Kidney glomerular epithelial cell (primary cell): ENCODE measurements at regions not wholly inside any gene's neighbourhood (a gene's known extent, or its start where the extent isn't known, plus 50 kb on each side); places are given as distances from the start of the nearest gene placed in this dataset.
"Not testable (repeated sequence)": the region's sequence is repeated elsewhere in the genome, so short reads cannot be mapped to it uniquely, and the experiment has no call there.

ENCODE experiments used
- DNase-seq: peaks from one replicate; lab custom pipeline; 2025; lab: John Stamatoyannopoulos, UW

DNA sequence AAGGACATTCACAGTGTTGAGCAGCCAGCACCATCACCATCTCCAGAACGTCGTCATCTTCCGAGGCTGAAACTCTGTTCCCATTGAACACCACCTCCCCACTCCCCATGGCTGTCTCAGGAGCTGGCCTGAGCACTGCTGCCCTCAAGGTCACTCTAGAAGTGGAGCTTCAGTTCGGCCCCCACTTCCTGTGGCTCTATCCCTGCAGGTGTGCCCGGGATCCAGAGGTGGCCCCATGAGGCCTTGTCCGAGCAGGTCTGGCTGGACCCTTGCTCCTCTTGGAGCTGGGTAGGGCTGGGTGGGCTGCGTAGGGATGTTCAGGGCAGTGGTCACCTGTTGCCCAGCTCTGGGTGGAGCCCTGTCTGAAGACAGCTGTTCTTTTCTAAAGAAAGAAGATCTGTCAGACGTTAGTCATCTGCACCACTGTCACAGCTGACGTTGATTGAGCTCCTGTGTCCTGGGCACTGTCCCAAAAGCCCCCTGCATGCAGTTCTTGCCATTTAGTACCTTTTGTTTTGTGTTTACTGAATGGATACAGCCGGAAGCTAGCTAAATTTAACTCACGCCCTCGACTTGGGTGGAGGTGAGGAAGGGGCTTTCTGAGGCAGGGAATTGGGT is 75.5 kb upstream of the CLDN5 start:
- no peak for DNase-seq

DNA sequence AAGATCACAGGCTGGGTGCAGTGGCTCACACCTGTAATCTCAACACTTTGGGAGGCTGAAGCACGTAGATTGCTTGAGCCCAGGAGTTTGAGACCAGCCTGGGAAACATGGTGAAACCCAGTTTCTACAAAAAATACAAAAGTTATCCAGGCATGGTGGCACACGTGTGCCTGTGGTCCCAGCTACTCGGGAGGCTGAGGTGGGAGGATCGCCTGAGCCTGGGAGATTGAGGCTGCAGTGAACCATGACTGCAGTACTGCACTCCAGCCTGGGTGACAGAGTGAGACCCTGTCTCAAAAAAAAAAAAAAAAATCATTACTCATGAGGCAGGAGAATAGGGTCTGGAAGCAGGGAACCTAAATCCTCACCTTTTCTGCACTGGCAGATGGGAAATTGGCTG is 79.1 kb upstream of the CLDN5 start:
- not testable (repeated sequence) for DNase-seq

DNA sequence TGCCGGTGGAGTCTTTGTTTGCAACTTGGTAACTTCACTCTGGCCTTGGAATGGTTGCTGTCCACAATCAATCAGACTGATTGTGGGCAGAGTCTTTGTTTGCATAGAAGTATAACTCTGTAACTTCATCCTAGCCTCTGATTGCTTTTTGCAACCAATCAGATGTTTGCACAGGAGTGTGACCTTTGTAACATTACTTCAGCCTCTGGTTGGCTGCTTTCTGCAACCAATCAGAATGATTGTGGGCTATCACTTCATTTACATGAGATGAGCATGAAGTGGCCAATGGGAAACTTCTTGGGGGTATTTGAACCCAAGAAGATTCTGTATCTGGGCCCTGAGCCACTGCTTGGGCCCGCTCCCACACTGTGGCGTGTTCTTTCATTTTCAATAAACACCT is 79.6 kb upstream of the CLDN5 start:
- DNase-seq: no peak

DNA sequence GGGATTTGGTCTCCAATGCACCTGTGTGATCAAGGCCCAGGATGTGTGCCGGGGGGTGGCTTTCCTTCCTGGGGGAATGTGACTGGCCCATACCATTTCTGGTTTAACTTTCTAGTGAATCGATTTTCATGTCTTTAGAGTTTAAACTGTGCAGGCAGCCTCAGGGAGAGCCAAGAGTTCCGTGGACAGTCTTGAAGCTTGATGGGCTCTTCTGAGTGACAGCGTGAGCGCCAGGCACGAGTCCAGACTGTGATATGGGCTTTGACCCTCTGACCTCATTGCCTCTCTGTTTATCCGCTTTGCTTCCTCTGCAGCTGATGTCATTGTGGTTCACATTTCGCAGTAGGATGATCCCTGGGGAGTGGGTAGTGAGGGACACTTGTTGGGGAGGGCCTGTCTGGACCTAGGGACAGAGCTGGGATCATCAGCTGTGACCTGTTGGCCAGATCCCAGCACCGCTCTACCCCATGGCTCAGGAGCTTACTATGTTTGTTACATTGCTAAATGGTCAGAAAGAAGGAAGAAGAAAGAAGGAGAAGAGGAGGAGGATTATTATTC is 80.6 kb upstream of the CLDN5 start:
- DNase-seq: no peak

DNA sequence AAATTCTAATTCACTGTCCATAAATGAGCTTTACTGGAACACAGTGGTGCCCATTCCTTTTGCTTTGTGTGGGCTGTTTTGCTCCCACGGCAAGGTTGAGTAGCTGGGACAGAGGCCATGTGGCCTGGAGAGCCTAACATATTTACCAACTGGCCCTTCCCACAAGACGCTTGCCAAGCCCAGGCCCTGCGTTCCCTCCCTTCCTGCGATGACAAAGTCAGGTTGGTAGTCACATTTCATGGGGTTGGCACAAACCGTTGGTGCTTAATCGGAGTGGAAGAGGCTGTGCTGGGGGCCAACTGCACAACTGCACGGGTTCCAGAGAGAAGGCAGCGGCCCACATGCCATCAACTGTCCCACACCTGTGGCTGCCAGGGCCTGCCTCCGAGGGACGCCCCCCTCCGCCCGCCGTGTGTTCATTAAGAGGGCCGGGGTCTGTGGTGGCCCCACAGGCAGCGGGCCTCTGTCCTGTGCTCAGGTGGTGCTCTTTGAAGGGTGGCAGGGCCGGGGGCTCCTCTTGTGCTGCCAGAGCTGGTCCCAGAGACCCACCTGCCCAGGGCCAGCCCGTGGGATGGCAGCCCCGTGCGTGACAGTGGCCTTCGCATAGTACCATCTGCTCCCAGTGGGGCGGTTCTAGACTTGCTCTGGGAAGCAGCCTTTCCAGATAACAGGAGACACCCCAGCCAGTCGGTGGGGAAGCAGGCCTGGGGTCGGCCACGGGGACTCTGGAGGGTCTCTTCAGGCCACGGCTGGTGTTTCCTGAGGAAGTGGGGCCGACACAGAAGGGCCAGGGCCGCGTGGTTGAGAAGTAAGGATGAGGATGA is 81.5 kb upstream of the CLDN5 start:
- no peak for DNase-seq

DNA sequence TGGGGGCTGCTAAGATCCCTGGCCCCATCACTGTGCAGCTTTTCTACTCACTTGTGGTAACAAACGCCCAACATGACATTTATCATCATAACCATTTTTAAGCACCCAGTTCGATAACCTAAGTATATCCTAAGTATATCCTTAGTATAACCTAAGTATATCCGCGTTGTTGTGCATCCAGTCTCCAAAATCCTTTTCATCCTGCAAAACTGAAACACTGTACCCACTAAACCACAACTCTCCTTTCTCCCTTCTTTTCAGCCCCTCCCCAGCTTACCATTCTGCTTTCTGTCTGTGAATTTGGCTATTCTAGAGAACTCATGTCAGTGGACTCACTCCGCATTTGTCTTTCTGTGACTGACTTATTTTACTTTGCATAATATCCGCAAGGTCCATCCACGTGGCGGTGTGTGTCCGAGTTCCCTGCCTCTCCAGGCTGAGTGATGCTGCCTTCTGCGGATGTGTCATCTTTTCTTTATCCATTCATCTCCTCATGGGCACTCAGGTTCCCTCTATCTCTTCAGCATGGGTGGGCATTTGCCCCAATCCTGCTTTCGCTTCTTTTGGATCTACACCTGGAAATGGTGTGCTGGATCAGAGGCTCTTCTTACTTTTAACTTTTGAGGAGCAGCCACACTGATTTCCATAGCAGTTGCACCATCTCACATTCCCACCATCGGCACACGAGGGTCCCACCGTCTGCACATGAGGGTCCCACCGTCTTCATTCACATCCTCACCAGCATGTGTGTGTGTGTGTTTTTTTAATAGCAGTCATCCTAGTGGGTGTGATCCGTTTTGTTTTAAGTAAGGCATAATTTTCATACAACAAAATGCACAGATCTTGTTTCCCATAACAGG is 82.4 kb upstream of the CLDN5 start:
- no peak for DNase-seq

DNA sequence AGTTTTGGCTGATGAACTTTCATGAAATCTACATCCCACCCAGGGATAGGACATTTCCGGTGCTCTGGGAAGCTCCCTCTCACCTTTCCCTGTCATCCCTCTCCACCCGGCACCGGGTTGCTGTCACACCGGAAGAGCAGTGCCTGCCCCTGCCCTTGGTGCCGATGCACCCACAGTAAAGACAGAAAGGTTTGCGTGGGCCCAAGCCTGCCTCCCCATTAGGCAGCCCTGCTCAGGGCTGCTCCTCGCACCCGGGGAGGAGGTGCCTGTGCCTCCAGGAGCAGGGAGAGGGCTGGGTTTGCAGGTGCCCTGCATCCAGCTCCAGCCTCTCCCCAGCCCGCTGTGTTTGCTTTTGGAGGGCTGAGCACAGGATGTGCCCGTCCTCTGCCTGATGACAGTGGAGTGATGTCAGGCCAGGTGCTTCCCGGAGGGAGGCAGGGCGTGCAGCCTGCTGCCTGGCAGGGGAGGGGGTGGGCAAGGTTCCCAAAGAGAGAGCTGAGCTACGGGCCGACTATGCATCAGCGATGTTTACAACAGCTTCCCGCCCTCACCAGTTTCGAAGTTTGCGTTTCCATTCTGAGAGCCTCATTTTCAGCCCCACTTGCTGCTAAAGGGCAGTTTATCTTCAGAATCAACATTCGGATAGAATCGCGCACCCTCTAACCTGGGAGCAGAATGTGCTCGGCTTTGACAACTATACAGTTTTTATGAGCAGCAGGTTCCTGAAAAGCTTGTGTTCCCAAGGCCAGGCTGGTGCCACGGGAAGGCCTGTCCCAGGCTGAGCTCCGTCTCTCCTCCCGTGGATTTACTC is 83.2 kb upstream of the CLDN5 start:
- DNase-seq: no peak

DNA sequence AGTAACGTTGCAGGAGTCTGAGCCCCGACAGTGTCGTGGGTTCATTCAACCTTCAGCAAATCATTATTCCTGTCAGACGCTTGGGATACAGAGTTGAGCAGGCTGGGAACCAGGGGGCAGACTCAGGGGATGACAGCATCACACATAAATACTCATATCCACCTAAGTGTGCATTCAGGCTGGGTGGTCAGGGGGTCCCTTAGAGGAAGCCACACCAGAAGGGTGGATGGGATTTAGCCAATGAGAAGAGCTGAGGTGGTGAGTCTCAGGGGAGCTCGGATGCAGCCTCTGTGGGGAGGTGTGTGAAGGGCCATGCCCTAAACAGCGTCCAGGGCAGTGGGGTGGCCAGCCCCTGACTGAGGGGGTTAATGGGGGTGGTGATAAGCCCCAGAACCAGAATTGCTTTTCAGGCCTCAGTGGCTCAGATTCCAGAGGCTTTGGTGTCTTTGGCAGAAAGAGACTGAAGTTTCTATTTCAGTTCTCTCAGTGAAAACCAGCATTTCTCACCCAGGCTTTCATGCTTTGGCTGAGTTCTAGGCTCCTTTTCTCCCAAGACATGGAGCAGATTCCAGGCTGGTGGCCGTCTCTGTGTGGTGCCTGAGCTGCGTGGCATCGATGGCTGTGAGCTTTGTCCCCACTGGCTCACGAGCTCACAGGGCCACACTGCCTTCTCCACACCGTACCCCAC is 83.9 kb upstream of the CLDN5 start:
- no peak for DNase-seq

DNA sequence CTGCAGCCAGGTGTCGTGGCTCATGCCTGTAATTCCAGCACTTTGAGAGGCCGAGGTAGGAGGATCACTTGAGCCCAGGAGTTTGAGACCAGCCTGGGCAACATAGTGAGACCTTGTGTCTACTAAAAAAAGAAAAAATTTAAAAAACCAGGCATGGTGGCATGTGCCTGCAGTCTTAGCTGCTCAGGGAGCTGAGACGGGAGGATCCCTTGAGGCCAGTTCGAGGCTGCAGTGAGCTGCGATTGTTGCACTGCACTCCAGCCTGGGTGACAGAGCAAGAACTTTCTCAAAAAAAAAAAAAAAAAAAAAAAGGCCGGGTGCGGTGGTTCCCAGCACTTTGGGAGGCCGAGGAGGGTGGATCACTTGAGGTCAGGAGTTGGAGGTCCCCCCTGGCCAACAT is 85.5 kb upstream of the CLDN5 start:
- not testable (repeated sequence) for DNase-seq

DNA sequence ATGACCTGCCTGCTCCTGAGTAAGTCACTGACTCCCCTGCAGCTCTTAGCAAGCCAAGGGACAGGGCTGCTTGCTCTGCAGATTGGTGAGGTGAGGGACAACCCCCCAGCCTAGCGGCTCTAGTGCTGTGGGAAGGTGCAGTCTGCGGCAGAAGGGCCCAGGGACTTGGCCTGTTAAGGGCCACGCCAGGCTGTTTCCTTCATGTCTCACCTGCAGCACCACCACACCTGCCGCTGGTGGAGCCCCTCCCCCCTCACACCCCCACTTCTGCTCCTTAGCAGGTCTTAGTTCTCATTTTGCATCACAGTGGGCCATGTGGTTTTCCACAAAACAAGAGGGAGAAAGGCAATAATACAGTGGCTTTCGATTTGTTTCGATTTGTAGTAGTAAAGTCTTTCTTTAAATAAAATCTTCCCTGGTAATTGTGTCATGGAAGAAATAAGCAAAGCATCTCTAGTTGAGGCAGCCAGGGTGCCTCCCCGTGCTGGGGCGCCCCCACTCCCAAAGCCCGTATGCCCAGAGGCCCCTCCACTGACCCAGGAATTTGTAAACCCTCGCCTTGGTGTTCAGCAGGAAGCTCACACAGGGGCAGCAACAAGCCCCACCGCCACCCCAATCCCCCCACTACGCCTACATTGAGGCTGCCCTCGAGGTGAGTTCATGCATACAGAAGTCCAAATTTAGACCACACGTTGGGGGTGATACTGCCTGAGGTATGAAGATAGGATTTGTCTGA is 86.5 kb upstream of the CLDN5 start:
- DNase-seq: no peak

DNA sequence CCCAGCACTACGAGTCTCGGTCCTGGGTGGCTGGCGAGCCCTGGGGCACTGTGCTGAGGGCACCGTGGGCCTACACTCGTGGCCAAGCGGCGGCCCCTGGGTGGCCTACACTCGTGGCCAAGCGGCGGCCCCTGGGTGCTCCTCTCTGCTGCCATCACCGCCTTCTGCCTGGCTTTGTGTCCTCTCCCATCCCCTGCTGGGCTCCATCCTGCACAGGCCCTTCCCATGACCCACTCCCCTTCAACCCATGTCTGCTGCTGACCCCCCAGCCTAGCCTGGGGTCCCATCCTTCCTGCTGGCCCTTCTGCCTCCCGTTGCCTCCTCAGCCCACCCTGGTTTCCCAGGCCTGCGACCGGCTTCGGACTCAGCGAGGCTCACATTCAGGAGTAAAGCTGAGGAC is 87.4 kb upstream of the CLDN5 start:
- DNase-seq: no peak

DNA sequence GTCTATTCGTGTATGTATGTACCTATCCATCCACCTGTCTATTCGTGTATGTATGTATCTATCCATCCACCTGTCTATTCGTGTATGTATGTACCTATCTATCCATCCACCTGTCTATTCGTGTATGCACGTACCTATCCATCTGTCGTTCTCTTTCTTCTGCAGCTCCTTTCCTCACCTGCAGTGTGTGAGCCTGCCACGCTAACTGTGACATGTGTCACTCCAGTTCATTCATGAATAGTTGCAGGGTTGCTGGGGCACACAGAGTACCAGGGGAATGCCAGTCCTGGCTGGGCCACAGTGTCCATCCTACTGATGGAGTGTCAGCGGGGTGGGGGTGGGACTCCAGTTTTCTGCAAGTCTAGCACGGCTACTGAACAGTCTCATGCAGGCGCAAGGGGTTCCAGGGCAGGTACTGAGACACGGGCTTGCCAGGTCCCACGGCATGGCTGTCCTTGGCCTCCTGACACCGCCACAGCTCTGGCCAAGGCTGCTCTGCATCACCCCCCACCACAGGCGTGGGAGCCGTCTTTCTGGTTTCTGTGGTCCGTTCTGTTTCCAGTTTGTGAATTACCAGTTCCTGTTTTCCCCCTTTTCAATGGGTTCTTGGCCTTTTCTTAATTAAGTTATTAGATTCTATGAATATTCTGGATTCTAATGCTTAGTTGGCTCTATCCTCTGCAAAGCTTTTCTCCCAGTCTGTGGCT is 88.8 kb upstream of the CLDN5 start:
- DNase-seq: no peak

DNA sequence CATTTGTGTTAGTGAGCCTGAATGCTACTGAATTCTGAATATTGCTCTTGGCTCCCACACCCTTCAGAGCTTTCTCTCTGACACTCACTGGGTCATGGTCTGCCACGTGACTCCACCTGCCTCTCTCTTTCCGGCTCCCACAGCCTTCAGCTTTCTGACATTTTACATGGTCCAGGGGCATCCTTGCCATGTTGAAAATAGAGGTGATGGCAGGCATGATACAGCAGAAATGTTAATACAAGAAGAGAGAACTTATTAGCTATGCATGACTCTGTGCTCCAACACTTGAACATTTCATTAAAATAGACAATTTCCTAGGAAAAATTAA is 90.3 kb upstream of the CLDN5 start:
- no peak for DNase-seq

DNA sequence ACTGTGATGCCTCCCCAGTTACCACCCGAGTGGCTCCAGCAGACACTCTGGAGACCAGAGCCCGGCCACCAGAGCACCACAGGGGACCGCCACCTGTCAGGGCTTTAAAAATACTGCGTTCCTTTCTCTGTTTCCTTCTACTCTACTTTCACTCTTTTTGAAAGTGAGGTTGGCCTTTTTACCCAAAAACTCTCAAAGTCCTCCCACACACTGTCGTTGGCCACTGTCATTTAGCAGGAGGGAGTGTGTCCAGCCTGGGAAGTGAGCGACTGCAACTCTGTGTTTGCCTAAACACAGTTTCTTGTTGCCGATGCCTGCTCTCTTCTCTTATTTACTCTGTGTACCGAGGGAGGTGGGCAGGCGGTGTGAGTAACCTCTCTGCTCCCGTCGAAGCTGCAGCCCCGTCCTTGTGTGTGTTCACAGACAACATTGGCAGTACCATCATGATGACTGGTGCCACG is 90.8 kb upstream of the CLDN5 start:
- no peak for DNase-seq

DNA sequence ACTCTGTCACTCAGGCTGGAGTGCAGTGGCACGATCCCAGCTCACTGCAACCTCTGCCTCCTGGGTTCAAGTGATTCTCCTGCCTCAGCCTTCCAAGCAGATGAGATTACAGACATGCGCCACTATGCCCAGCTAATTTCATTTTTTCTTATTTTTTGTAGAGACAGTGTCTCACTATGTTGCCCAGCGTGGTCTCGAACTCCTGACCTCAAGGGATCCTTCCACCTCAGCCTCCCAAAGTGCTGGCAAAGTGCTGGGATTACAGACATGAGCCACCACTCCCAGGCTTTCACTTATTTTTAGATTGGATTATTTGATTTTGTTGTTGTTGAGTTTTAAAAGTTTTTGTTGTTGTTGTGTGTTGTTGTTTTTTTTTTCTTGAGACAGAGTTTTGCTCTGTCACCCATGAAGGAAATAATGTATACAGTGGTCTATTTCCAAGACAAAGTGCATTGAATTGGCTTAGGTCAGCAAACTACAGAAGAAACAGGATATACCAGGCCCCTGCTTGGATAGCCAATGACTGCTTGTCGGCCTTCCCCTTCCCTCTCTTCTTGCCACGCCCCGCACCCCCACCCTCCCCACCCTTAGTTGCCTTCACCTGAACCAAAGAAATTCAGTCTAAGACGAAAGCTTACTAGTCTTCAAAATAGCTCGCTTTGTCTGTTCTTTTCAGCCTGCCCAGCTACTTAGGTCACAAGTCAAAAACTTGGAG is 91.8 kb upstream of the CLDN5 start:
- DNase-seq: no peak

DNA sequence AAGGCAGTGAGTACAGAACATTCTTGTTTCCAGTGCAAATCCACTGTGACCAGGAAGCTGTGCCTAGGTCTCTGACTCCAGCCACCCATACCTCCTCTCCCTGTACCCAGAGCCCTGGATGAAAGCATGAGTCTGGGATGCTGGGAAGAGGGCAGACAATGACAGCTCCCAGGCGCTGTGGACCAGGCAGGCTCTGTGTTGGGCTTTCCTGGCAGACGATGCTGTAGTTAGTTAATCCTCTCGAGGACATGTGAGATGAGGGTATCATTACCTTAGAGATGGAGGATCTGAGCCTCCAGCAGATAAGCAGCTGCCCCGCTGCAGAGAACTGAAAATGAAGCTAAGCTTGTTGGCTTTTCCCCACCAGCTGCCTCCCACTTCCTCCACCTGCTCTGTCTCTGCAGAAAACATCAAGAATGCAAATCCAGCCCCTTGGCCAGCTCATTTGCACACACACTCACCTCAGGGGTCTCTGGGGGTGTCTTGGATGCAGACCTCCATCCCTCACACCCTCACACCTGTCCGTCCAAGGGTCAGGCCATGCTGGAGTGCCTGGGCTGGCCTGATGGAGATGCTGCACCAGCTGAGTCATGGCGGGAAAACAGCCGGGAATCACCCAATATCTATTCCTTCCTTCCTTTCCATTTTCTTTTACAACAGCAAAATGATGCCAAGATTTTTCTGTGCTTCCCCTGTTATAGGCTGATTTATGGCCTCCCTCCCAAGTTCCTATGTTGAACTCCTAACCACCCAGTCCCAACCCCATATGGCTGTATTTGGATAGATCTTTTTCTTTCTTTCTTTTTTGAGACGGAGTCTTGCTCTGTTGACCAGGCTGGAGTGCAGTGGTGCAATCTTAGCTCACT is 94.9 kb upstream of the SEPTIN5 start:
- no peak for DNase-seq

DNA sequence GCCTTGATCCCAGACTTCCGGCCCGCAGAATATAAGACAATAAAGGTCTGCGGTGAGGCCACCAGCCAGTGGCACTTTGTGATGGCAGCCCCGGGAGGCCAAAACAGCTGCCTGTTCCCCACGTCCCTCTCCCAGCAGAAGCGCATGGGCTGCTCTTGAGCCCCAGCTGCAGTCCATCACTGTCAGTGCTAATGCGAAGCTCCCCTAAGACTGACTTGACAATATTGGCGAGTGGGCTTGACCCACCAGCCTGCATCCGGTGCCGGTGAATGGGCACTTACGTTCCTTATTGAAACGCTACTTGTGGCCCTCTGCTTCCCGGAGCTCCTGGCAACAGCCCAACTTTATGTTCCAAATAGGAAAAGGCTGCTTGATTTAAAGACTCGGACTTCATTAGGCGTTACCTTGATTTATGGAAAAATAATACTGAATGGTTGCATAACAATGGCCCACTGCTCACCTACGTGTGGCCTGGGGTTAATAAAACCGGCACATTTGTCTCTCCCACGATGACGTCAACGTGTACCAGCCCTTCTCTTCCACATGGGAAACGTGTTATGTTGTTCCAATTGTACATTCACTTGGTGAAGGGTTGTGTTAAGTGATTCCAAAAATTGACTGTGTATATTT is 93.4 kb upstream of the SEPTIN5 start:
- no peak for DNase-seq
